ENCODE measurements at regions not wholly inside any gene's neighbourhood (a gene's known extent, or its start where the extent isn't known, plus 50 kb on each side); places are given as distances from the start of the nearest gene placed in this dataset.

DNA sequence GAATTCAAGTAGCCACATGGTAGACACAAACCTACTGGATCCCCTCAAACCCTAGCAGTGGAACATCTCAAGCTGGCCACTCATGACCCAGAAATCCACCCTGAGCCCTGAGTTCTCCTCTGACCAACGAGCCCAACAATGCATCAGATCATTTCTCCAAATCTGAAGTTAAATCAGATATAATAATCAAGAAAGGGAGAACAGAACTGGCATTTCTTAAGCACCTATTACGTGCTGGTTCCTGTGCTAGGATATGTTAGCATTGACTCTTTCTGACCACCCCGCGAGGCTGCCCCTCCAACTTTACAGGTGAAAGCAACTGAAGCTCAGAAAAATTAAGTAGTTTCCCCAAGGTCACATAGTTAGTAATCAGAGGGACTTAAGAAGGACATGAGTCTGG is 51.5 kb upstream of the CCDC174 start:
- H3K9me3 ChIP-seq = no peaks in the 10 kb centered on the region
- H3K36me3 ChIP-seq = no peaks in the 10 kb centered on the region
- no peak for DNase-seq
- no peak overlapping the region for H3K4me3 ChIP-seq
- TF ChIP-seq, protein P1, sequence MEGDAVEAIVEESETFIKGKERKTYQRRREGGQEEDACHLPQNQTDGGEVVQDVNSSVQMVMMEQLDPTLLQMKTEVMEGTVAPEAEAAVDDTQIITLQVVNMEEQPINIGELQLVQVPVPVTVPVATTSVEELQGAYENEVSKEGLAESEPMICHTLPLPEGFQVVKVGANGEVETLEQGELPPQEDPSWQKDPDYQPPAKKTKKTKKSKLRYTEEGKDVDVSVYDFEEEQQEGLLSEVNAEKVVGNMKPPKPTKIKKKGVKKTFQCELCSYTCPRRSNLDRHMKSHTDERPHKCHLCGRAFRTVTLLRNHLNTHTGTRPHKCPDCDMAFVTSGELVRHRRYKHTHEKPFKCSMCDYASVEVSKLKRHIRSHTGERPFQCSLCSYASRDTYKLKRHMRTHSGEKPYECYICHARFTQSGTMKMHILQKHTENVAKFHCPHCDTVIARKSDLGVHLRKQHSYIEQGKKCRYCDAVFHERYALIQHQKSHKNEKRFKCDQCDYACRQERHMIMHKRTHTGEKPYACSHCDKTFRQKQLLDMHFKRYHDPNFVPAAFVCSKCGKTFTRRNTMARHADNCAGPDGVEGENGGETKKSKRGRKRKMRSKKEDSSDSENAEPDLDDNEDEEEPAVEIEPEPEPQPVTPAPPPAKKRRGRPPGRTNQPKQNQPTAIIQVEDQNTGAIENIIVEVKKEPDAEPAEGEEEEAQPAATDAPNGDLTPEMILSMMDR (IDR thresholded peaks at IDR 0.05) = no peak
- no peak for ATAC-seq
- intact Hi-C loops (cut with DNase I) = no loop called here
- no peak overlapping the region for H3K27ac ChIP-seq
- WGBS, 2 donors = 61 to 74% methylated on average over 4 of the region's 4 CpGs
- peaks cover 0 to 8% (median 4%) of the 10 kb centered on the region in 9 donors for H3K4me1 ChIP-seq
- peaks cover 6 to 87% (median 65%) of the 10 kb centered on the region in 7 donors for H3K27me3 ChIP-seq

DNA sequence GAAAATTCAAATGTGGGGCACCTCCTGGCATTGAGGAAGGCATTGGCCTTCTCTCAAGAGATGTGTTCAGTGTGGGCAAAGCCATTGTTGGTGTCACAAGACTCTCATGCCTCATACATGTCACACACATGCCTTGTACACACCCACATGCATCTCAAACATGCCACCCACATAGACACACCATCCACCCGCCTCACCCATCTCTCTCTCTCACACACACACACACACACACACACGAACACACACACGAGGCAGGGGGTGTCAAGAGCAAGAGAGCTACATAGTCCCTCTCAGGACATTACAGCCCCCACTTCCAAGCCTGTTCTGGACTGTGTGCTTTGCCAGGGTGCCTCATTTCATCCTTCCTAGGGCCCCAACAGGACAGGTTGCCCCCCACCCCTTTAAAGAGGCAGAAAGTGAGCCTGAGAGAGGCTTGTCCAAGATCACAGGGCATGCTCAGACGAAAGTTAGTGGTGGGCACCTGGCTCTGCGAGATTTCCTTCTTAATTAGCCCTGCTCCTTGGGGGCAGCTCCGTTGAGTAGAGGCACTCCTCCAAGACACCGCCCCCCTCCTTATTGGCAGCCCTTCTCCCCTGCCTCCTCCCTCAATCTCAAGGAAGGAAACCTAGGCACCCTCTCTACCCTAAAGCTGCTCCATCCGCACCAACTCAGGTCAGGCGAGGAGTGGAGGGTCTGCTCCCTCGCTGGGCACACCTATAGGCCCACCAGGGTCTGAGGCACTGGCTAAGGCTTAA is 50.5 kb upstream of the CCDC174 start:
- H3K27ac ChIP-seq = no peak overlapping the region
- DNase-seq (no peak), ATAC-seq (no peak)
- no peaks in the 10 kb centered on the region for H3K36me3 ChIP-seq
- no peaks in the 10 kb centered on the region for H3K9me3 ChIP-seq
- intact Hi-C loops (cut with DNase I) = no loop called here
- WGBS, 2 donors = 56 to 61% methylated on average over 10 of the region's 10 CpGs
- peaks cover 0 to 8% (median 4%) of the 10 kb centered on the region in 9 donors for H3K4me1 ChIP-seq
- H3K27me3 ChIP-seq = peaks cover 6 to 80% (median 64%) of the 10 kb centered on the region in 7 donors
- TF ChIP-seq, protein P1 (IDR thresholded peaks at IDR 0.05) = no peak
- no peak overlapping the region for H3K4me3 ChIP-seq

DNA sequence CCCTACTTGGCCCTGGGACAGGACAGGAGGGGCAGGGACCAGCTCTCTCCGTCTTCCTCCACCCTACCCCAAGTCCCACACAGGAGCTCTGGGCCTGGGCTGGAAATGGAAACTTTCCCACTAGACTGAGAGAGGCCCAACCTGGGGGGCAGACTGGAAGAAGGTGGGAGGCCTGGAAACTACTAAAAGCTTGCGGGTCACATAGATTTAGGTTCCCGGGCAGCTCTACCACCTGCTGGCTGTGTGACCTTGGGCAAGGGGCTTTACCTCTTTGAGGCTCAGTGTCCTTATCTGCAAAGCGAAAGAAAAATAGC is 49.9 kb upstream of the CCDC174 start:
- no peak for ATAC-seq
- no peaks in the 10 kb centered on the region for H3K9me3 ChIP-seq
- peaks cover 0 to 8% (median 4%) of the 10 kb centered on the region in 9 donors for H3K4me1 ChIP-seq
- TF ChIP-seq, protein P1 (IDR thresholded peaks at IDR 0.05) = no peak
- no peak overlapping the region for H3K27ac ChIP-seq
- no peak for DNase-seq
- H3K36me3 ChIP-seq = no peaks in the 10 kb centered on the region
- WGBS, 2 donors = 23 to 25% methylated on average over 4 of the region's 4 CpGs
- peaks cover 6 to 73% (median 63%) of the 10 kb centered on the region in 7 donors for H3K27me3 ChIP-seq
- no peak overlapping the region for H3K4me3 ChIP-seq
- intact Hi-C loops (cut with DNase I) = no loop called here
